HepG2 (cell line): ENCODE measurements at regions not wholly inside any gene's neighbourhood (a gene's known extent, or its start where the extent isn't known, plus 50 kb on each side); places are given as distances from the start of the nearest gene placed in this dataset.

Source experiments
- ATAC-seq: fragments of 200-7000 bp; cut with Tn5 transposase; 3 replicates; pipeline ENCODE4 v1.9.1; 2020; ENCODE audit warnings: mild to moderate bottlenecking, moderate library complexity
- BruUV-seq: library from RNA; stranded (reverse); fragments of 400-500 nt; replicated peaks from 2 replicates; lab custom pipeline; 2021; lab: Mats Ljungman, UMichigan
- CTCF ChIA-PET: fragments of 300-600 bp; formaldehyde crosslinking; extraction: SDS; loops from one replicate; lab custom pipeline; 2021; ENCODE audit warnings: low total read pairs, inconsistent platforms, low intra/inter-chr PET ratio; lab: Yijun Ruan, JAX
- POLR2A ChIA-PET: fragments of 350-600 bp; sonication (Branson Sonifier 250); formaldehyde crosslinking; loops from one replicate; lab custom pipeline; 2020; ENCODE audit warnings: antibody characterized with exemption, inconsistent platforms; lab: Yijun Ruan, JAX
- DNase-seq: peaks from one replicate; pipeline ENCODE4 v3.0.0-alpha.2; 2015; ENCODE audit warnings: low spot score
- FAIRE-seq: peaks from 3 replicates; lab custom pipeline; 2011; peaks lifted over from hg19 to GRCh38; lab: Jason Lieb, UNC
- H2AFZ ChIP-seq: one replicate; pipeline ENCODE4 v1.6.1; 2011; ENCODE audit warnings: low read length, inconsistent platforms
- H3K27ac ChIP-seq: fragments of 300-600 bp; 3 replicates; pipeline ENCODE4 v1.8.0; 2011; ENCODE audit warnings: mixed run types, mild to moderate bottlenecking, mixed read lengths, low read length, inconsistent platforms; ENCODE audit not compliant: insufficient read depth; ENCODE audit errors: extremely low read length
- H3K27me3 ChIP-seq, 2 experiments: fragments of 200-600 bp in 1 of 2; 2 replicates in 1 of 2; 3 replicates in 1 of 2; pipeline versions ENCODE4 v1.6.0 to v1.8.0; 2011; ENCODE audit warnings: low read length in 2 of 2, mild to moderate bottlenecking in 2 of 2, moderate library complexity in 2 of 2, inconsistent platforms in 1 of 2; ENCODE audit not compliant: insufficient read depth in 2 of 2, control insufficient read depth in 1 of 2
- H3K36me3 ChIP-seq, 2 experiments: fragments of 200-600 bp in 1 of 2; replicated peaks in 1 of 2; 2 replicates in 1 of 2; 3 replicates in 1 of 2; pipeline versions ENCODE4 v1.5.1 to v1.8.0; 2011; ENCODE audit warnings: low read length in 2 of 2, inconsistent platforms in 1 of 2; ENCODE audit not compliant: insufficient read depth in 2 of 2, control insufficient read depth in 1 of 2
- H3K4me1 ChIP-seq: 2 replicates; pipeline ENCODE4 v1.5.1; 2012; ENCODE audit warnings: low read length, inconsistent platforms; ENCODE audit not compliant: insufficient read depth
- H3K4me2 ChIP-seq: 2 replicates; pipeline ENCODE4 v1.6.0; 2011; ENCODE audit warnings: low read depth, low read length, inconsistent platforms
- H3K4me3 ChIP-seq, 3 experiments: fragments of 200-600 bp in 1 of 3; sonication (generic), shearing (Covaris generic) in 1 of 3; replicated peaks in 1 of 3; 2 replicates each; pipeline ENCODE4 v1.5.1; 2011 to 2016; ENCODE audit warnings: low read length in 3 of 3, inconsistent platforms in 2 of 3, low read depth in 2 of 3, mild to moderate bottlenecking in 2 of 3, control low read depth in 1 of 3, mixed read lengths in 1 of 3; ENCODE audit not compliant: insufficient read depth in 1 of 3
- H3K79me2 ChIP-seq: one replicate; pipeline ENCODE4 v1.6.1; 2011; ENCODE audit warnings: low read length, inconsistent platforms; ENCODE audit not compliant: insufficient read depth
- H3K9ac ChIP-seq: 2 replicates; pipeline ENCODE4 v1.6.0; 2011; ENCODE audit warnings: mild to moderate bottlenecking, low read depth, low read length, inconsistent platforms; ENCODE audit not compliant: insufficient read depth
- H3K9me3 ChIP-seq: 2 replicates; pipeline ENCODE4 v1.5.1; 2012; ENCODE audit warnings: mild to moderate bottlenecking, low read length
- H4K20me1 ChIP-seq: 2 replicates; pipeline ENCODE4 v1.6.0; 2011; ENCODE audit warnings: inconsistent platforms, mild to moderate bottlenecking, low read length, moderate library complexity; ENCODE audit not compliant: insufficient read depth
- CHD4 ChIP-seq: fragments of 200-600 bp; sonication (generic); IDR thresholded peaks from 2 replicates; pipeline ENCODE4 v1.7.0; 2017; ENCODE audit warnings: mild to moderate bottlenecking, low read length, borderline replicate concordance
- FOXC1 ChIP-seq: sonication (generic); formaldehyde crosslinking; IDR thresholded peaks from 2 replicates; pipeline ENCODE4 v1.8.0; 2022; ENCODE audit warnings: mild to moderate bottlenecking, missing genetic modification reagents, borderline replicate concordance
- HMGXB4 ChIP-seq, 2 experiments: sonication (generic) in 1 of 2; formaldehyde crosslinking in 1 of 2; IDR thresholded peaks; 2 replicates each; pipeline versions ENCODE4 v1.4.0 to v1.6.1; 2018 to 2020; ENCODE audit warnings: missing genetic modification reagents in 2 of 2, borderline replicate concordance in 1 of 2, low read depth in 1 of 2, mild to moderate bottlenecking in 1 of 2, missing biosample characterization in 1 of 2
- IKZF1 ChIP-seq: fragments of 450-650 bp; IDR thresholded peaks from 2 replicates; pipeline ENCODE4 v1.7.1; 2016
- PRPF4 ChIP-seq: fragments of 200-400 bp; formaldehyde crosslinking; IDR thresholded peaks from 2 replicates; pipeline ENCODE4 v1.6.1; 2016; ENCODE audit warnings: low read length, low read depth; ENCODE audit not compliant: poor library complexity, severe bottlenecking
- ZNF10 ChIP-seq: sonication (generic); formaldehyde crosslinking; IDR thresholded peaks from 2 replicates; pipeline ENCODE4 v1.4.0; 2020; ENCODE audit warnings: mild to moderate bottlenecking, low read depth, missing genetic modification reagents, borderline replicate concordance
- ZNF546 ChIP-seq: sonication (generic); formaldehyde crosslinking; conservative IDR thresholded peaks from 2 replicates; pipeline ENCODE4 v1.8.1; 2023; ENCODE audit warnings: mild to moderate bottlenecking, missing genetic modification reagents
- whole genome bisulfite sequencing: methylation state at CpG from one replicate; pipeline ENCODE4 v1.1.6; 2017; ENCODE audit warnings: low lambda C conversion rate; 5-methylcytosine and 5-hydroxymethylcytosine counted together
- in situ Hi-C: cut with HindIII; loops from 2 replicates; pipeline ENCODE4 v1.10.0; 2017; ENCODE audit warnings: low pct_unique_long_range_greater_than_20kb; ENCODE audit not compliant: extremely low pct_ligation_motif_present
- intact Hi-C: fragments of 100-400 bp; cut with micrococcal nuclease; formaldehyde crosslinking; loops from one replicate; pipeline ENCODE4 v1.10.0; 2022; ENCODE audit not compliant: unreplicated experiment
- TF ChIP-seq, protein P1 (sequence below): fragments of 450-650 bp; IDR thresholded peaks from 2 replicates; pipeline ENCODE4 v1.6.1; 2016
- TF ChIP-seq, protein P2 (sequence below): sonication (generic); formaldehyde crosslinking; IDR thresholded peaks from 2 replicates; pipeline ENCODE4 v1.4.0; 2020; ENCODE audit warnings: mild to moderate bottlenecking, missing genetic modification reagents, borderline replicate concordance

DNA sequence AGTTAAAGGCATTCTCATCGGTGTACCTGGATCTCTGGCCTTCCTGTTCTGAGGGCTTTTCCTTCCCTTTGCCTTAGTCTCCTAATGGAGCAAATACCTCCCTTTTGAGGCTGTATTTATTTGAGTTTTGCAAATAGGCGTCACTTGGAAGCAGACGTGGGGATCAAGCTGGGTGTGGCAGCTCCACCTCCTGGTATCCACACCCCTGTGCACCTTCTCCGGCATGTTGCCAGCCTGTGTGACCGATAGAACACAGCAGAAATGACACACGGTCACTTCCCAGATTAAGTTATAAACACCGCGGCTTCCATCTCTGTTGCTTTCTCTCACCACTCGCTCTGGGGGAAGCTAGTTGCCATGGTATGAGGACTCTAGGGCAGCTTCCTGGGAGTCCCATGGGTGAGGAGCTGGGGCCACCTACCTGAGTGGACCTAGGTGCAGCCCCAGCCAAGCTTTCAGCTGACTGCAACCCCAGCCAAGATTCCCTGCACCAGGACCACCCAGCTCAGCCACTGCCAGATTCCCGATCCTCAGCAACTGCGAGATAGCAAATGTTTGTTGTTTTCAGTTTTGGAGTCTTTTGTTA is 214.4 kb upstream of the MVB12B start:
- ATAC-seq (no peak), DNase-seq (no peak), FAIRE-seq (no peak)
- H3K9ac ChIP-seq = no peak overlapping the region
- H3K4me1 ChIP-seq = no peaks in the 10 kb centered on the region
- H3K27ac ChIP-seq = no peak overlapping the region
- ChIA-PET POLR2A (no interaction called here), CTCF (no interaction called here)
- in situ Hi-C loops (no loop called here), intact Hi-C loops (no loop called here)
- H3K36me3 ChIP-seq = no peaks in the 10 kb centered on the region
- WGBS = 9% methylated on average over 6 of the region's 11 CpGs
- no peak overlapping the region for H2AFZ ChIP-seq
- no TSS peak for BruUV-seq
- no peaks in the 10 kb centered on the region for H4K20me1 ChIP-seq
- H3K79me2 ChIP-seq = no peaks in the 10 kb centered on the region
- peaks cover 4 to 66% of the 10 kb centered on the region in 2 experiments; a peak in 3 of 5 replicates for H3K27me3 ChIP-seq
- no peak overlapping the region for H3K4me2 ChIP-seq
- no peak for TF ChIP-seq FOXC1 (CRISPR knock-in tag)
- no peak for TF ChIP-seq CHD4
- TF ChIP-seq HMGXB4 (CRISPR knock-in tag; IDR thresholded peaks at IDR 0.05; ENCODE audit: borderline replicate concordance in 1 of 2, low read depth in 1 of 2) = no peak
- TF ChIP-seq IKZF1 = no peak
- TF ChIP-seq PRPF4 = no peak
- no peak for TF ChIP-seq ZNF10 (CRISPR knock-in tag)
- TF ChIP-seq ZNF546 (CRISPR knock-in tag) = no peak
- TF ChIP-seq, protein P1, sequence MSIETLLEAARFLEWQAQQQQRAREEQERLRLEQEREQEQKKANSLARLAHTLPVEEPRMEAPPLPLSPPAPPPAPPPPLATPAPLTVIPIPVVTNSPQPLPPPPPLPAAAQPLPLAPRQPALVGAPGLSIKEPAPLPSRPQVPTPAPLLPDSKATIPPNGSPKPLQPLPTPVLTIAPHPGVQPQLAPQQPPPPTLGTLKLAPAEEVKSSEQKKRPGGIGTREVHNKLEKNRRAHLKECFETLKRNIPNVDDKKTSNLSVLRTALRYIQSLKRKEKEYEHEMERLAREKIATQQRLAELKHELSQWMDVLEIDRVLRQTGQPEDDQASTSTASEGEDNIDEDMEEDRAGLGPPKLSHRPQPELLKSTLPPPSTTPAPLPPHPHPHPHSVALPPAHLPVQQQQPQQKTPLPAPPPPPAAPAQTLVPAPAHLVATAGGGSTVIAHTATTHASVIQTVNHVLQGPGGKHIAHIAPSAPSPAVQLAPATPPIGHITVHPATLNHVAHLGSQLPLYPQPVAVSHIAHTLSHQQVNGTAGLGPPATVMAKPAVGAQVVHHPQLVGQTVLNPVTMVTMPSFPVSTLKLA = no peak
- TF ChIP-seq, protein P2, sequence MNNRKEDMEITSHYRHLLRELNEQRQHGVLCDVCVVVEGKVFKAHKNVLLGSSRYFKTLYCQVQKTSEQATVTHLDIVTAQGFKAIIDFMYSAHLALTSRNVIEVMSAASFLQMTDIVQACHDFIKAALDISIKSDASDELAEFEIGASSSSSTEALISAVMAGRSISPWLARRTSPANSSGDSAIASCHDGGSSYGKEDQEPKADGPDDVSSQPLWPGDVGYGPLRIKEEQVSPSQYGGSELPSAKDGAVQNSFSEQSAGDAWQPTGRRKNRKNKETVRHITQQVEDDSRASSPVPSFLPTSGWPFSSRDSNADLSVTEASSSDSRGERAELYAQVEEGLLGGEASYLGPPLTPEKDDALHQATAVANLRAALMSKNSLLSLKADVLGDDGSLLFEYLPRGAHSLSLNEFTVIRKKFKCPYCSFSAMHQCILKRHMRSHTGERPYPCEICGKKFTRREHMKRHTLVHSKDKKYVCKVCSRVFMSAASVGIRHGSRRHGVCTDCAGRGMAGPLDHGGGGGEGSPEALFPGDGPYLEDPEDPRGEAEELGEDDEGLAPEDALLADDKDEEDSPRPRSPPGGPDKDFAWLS (CRISPR knock-in tag) = no peak
- TF ChIP-seq, all 625 proteins: peak for 0
- Histone ChIP-seq H3K4me3 (no peak overlapping the region), H3K9me3 (no peaks in the 10 kb centered on the region)
